ENCODE measurements at regions not wholly inside any gene's neighbourhood (a gene's known extent, or its start where the extent isn't known, plus 50 kb on each side); places are given as distances from the start of the nearest gene placed in this dataset.

DNA sequence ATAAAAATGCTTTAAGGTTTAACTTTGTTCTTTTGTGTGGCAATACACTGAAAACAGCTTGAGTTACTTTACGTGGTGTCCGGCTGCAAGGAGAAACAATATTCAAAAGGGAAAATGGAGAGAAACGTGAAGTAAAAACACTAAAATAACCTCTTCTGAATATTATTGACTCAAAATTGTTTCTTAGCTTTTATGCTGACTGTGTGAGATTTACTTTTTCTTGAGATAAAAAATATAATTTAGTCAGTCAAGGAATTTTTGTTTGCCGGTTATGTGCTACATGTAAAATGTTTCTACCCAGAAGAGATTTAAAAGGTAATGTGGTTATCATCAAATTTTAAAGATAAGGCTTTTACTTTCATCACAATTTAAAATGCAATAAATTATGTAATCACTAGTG lies 200.6 kb upstream of the GPC6 start:
- TF ChIP-seq POLR2A (IDR thresholded peaks at IDR 0.05), result no peak
- TF ChIP-seq, protein P1, sequence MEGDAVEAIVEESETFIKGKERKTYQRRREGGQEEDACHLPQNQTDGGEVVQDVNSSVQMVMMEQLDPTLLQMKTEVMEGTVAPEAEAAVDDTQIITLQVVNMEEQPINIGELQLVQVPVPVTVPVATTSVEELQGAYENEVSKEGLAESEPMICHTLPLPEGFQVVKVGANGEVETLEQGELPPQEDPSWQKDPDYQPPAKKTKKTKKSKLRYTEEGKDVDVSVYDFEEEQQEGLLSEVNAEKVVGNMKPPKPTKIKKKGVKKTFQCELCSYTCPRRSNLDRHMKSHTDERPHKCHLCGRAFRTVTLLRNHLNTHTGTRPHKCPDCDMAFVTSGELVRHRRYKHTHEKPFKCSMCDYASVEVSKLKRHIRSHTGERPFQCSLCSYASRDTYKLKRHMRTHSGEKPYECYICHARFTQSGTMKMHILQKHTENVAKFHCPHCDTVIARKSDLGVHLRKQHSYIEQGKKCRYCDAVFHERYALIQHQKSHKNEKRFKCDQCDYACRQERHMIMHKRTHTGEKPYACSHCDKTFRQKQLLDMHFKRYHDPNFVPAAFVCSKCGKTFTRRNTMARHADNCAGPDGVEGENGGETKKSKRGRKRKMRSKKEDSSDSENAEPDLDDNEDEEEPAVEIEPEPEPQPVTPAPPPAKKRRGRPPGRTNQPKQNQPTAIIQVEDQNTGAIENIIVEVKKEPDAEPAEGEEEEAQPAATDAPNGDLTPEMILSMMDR (IDR thresholded peaks at IDR 0.05), result no peak
